Subcutaneous abdominal adipose tissue (tissue), 5 donors: ENCODE measurements at regions not wholly inside any gene's neighbourhood (a gene's known extent, or its start where the extent isn't known, plus 50 kb on each side); places are given as distances from the start of the nearest gene placed in this dataset.

ENCODE experiments used
- H3K27ac ChIP-seq: one replicate; pipeline ENCODE4 v1.7.0; 2013; ENCODE audit warnings: low read depth, mild to moderate bottlenecking, inconsistent platforms, low read length, moderate library complexity
- H3K27me3 ChIP-seq, 5 donors: one replicate each; pipeline ENCODE4 v1.7.0; 2013; ENCODE audit warnings: low read length in 5 of 5, inconsistent platforms in 1 of 5; ENCODE audit not compliant: control insufficient read depth in 5 of 5, insufficient read depth in 4 of 5
- H3K36me3 ChIP-seq, 5 donors: one replicate each; pipeline ENCODE4 v1.7.0; 2013; ENCODE audit warnings: low read length in 5 of 5; ENCODE audit not compliant: control insufficient read depth in 5 of 5, insufficient read depth in 5 of 5
- H3K4me1 ChIP-seq, 5 donors: one replicate each; pipeline ENCODE4 v1.7.0; 2013; ENCODE audit warnings: low read length in 5 of 5, mild to moderate bottlenecking in 3 of 5, moderate library complexity in 1 of 5; ENCODE audit not compliant: control insufficient read depth in 5 of 5, insufficient read depth in 5 of 5
- H3K4me3 ChIP-seq, 5 donors: one replicate each; pipeline ENCODE4 v1.7.0; 2013; ENCODE audit warnings: low read length in 5 of 5, low read depth in 1 of 5
- H3K9ac ChIP-seq, 5 donors: one replicate each; pipeline ENCODE4 v1.7.0; 2013; ENCODE audit warnings: low read length in 5 of 5, mild to moderate bottlenecking in 4 of 5, moderate library complexity in 3 of 5
- H3K9me3 ChIP-seq, 5 donors: one replicate each; pipeline ENCODE4 v1.7.0; 2013; ENCODE audit warnings: low read length in 5 of 5; ENCODE audit not compliant: control insufficient read depth in 5 of 5
- donor health status: healthy.
- donor health status: healthy.
- donor health status: healthy.
- donor health status: healthy.
- donor health status: healthy.

- Histone ChIP-seq H3K9me3 (no peaks in the 10 kb centered on the region), H3K27me3 (no peaks in the 10 kb centered on the region), H3K4me3 (no peak overlapping the region), H3K27ac (no peak overlapping the region), H3K36me3 (no peaks in the 10 kb centered on the region), H3K9ac (no peak overlapping the region), H3K4me1 (peaks cover 2 to 10% (median 6%) of the 10 kb centered on the region in 5 donors)
Measured at GRCh38 chr15:95609096-95609495, 721.4 kb upstream of the NR2F2 start.

DNA sequence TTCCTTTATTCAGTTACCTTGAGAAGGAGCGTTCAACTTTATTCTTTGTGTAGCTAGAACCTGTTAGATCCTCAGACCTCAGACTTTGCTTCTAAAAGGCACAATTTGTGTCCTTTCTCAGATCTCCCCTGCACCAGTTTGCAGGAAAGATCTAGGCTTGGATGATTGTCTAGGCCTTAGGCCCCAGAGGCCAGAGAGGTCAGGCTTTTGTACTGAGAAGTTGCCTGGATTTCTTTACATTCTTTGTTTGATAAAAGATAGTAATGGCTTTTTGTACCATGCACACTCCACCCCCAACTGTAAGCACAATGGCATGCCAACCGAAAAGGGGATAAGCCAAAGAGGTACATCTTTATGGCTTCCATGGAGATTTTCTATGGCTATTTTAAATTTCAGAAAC lies 719.6 kb upstream of the NR2F2 start:
- Histone ChIP-seq H3K27me3 (no peaks in the 10 kb centered on the region), H3K4me1 (peaks cover 3 to 15% (median 12%) of the 10 kb centered on the region in 5 donors), H3K36me3 (no peaks in the 10 kb centered on the region), H3K27ac (no peak overlapping the region), H3K9me3 (no peaks in the 10 kb centered on the region), H3K9ac (no peak overlapping the region), H3K4me3 (no peak overlapping the region)

DNA sequence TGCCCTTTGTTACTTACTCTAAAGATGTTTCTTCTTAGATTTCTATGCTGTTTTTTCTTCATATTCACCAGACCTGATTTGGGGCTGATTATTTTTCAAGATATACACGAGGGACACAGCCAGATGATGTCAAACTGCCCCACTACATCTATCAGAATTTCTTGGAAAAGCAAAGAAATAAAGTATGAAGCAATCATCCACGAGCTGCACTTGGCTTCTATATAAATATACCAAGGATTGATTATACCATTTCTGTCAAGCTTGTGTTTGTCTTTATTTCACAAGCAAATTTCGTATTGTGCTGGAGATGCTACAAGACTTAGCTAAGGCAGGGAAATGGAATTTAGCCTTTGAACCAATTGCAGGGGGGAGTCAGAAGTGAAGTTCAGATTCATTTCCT lies 715.1 kb upstream of the NR2F2 start:
- Histone ChIP-seq H3K9ac (no peak overlapping the region), H3K27ac (peak overlapping the region; percentile 34), H3K27me3 (no peaks in the 10 kb centered on the region)

GRCh38 chr15:95616306-95616705 lies 714.2 kb upstream of the NR2F2 start:
- H3K4me3 ChIP-seq = no peak overlapping the region
- no peaks in the 10 kb centered on the region for H3K9me3 ChIP-seq
- H3K36me3 ChIP-seq = no peaks in the 10 kb centered on the region
- H3K4me1 ChIP-seq = peaks cover 3 to 29% (median 23%) of the 10 kb centered on the region in 5 donors
- H3K9ac ChIP-seq = no peak overlapping the region
- peak overlapping the region; percentile 34 for H3K27ac ChIP-seq
- no peaks in the 10 kb centered on the region for H3K27me3 ChIP-seq

More for the DNA sequence above, 715.1 kb upstream of the NR2F2 start:
- Histone ChIP-seq H3K36me3 (no peaks in the 10 kb centered on the region), H3K4me1 (peaks cover 3 to 23% (median 14%) of the 10 kb centered on the region in 5 donors), H3K4me3 (no peak overlapping the region), H3K9me3 (no peaks in the 10 kb centered on the region)

DNA sequence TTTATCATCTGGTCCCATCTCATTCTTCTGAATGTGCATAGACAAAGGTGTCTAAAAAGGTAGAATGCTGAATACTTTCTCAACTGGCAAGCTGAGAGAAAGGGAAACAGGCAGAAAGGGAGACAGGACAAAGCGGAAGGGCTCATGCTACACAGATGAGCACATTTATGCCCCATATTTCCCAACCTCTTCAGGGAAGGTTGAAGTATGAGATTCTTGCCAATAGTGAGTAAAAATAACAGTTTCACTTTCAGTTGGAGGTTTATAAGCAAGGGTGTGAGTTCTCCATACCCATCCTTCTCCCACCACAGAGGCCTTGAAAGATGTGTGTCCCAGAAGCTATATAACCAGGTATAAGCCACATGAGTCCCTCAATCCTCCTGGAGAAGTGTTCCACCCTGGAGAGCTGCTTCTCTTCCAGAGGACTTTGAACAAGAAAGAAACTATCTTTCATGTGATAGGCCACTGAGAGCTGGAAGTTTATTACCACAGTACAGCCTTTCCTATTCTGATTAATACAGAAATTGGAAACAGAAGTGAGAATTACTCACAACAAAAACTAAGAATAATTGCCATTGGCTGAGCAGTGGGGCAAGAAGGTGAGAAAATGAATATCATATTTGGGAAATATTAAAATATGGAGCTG lies 709.4 kb upstream of the NR2F2 start:
- peak overlapping the region; percentile 18 for H3K27ac ChIP-seq

GRCh38 chr15:95622843-95623242 lies 707.7 kb upstream of the NR2F2 start:
- Histone ChIP-seq H3K27ac (no peak overlapping the region), H3K27me3 (no peaks in the 10 kb centered on the region), H3K9me3 (no peaks in the 10 kb centered on the region), H3K4me1 (peaks cover 0 to 15% (median 11%) of the 10 kb centered on the region in 5 donors), H3K36me3 (no peaks in the 10 kb centered on the region), H3K4me3 (no peak overlapping the region), H3K9ac (no peak overlapping the region)

More for the DNA sequence above, 709.4 kb upstream of the NR2F2 start:
- H3K9ac ChIP-seq = no peak overlapping the region
- H3K4me1 ChIP-seq = peaks cover 0 to 21% (median 13%) of the 10 kb centered on the region in 5 donors
- no peaks in the 10 kb centered on the region for H3K27me3 ChIP-seq
- H3K36me3 ChIP-seq = no peaks in the 10 kb centered on the region
- H3K4me3 ChIP-seq = peak overlapping the region in 1 of 5 donors; percentile 3
- H3K9me3 ChIP-seq = no peaks in the 10 kb centered on the region

GRCh38 chr15:95624100-95624499 lies 706.4 kb upstream of the NR2F2 start:
- Histone ChIP-seq H3K9me3 (no peaks in the 10 kb centered on the region), H3K4me3 (no peak overlapping the region), H3K27me3 (no peaks in the 10 kb centered on the region), H3K4me1 (peaks cover 0 to 15% (median 11%) of the 10 kb centered on the region in 5 donors), H3K27ac (no peak overlapping the region), H3K36me3 (no peaks in the 10 kb centered on the region), H3K9ac (no peak overlapping the region)

- Histone ChIP-seq H3K9ac (no peak overlapping the region), H3K4me3 (no peak overlapping the region), H3K9me3 (no peaks in the 10 kb centered on the region), H3K27ac (no peak overlapping the region), H3K27me3 (no peaks in the 10 kb centered on the region), H3K4me1 (peaks cover 0 to 15% (median 11%) of the 10 kb centered on the region in 5 donors), H3K36me3 (no peaks in the 10 kb centered on the region)
Measured at GRCh38 chr15:95624616-95625361, 705.7 kb upstream of the NR2F2 start.

DNA sequence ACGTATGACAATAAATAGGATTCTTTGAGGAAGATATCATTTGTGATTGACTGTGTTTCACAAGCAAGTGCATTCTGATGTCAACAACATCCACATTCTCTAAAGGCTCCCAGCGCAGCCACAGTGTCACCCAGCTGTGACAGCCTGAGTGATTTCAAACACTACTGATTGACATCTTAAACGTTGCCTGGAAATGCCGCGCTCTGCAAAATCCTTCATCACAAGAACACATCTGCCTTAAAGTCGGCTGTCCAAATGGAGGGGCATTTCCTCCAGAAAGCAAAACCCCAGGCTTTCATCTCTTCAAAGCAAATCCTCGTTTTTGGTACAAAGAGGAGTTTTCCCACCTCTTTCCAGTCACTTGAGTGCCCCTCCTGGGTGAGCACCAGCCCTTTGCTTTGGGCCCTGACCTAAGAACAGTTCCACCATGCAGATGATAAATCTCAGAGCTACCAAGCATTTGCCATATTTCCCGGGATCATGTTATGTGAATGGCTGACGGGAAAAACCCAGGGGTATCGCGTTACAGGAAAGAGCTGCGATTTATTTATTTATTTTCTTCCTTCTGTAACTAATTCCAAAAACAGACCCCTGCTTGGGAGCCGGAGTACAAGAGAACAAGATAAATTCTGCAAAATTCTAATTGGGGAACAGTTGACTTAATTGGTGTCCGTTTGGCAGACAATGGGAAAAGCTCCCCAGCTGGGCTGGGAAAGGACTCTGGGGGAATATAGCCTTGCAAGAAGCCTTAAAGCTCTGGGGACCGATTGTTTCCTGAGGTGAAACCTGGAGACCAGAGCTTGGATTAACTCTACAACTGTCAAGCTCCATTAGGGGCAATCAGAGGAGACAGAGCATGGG lies 703.8 kb upstream of the NR2F2 start:
- H3K9me3 ChIP-seq = no peaks in the 10 kb centered on the region
- peaks cover 0 to 8% (median 2%) of the 10 kb centered on the region in 5 donors for H3K4me1 ChIP-seq
- H3K4me3 ChIP-seq = no peak overlapping the region
- H3K27ac ChIP-seq = no peak overlapping the region
- H3K36me3 ChIP-seq = no peaks in the 10 kb centered on the region
- H3K27me3 ChIP-seq = no peaks in the 10 kb centered on the region
- H3K9ac ChIP-seq = no peak overlapping the region
